ENCODE measurements at regions not wholly inside any gene's neighbourhood (a gene's known extent, or its start where the extent isn't known, plus 50 kb on each side); places are given as distances from the start of the nearest gene placed in this dataset.

DNA sequence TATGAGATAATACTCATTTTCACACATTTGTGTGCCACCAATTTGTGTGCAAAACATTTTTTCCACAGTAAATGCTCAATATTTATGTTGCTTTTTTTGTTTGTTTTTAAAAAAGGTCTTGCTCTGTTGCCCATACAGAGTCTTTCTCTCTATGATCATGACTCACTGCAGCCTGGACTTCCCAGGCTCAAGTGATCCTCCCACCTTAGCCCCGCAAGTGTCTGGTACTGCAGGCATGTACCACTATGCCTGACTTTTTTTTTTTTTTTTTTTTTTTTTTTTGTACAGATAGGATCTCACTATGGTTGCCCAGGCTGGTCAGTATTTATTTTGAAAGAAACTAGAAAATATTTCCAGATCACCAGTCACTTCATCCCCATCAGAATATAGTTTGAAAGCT is 297.8 kb upstream of the GYPC start:
- DNase-seq = no peak

DNA sequence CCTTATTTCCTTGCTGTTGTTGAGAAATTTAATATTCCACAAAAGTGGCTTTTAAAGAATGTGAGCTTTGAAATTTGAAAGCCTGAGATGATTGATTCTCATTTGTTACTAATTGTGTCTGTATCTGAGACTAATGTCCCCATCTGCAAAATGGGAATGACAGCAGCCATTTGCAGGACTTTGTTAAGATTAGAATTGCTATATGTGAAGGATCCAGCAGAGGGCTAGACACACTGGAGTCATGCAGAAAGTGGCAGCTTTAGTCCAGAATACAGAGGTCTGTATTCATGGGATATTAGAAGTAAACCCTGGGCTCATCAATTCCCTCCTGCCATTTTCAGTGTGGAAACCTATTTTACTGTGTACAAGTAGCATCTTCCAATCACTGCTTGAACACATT is 296.5 kb upstream of the GYPC start:
- no peak for DNase-seq

- DNase-seq = no peak
Measured at GRCh38 chr2:126367361-126367760, 288.6 kb upstream of the GYPC start.

GRCh38 chr2:126368758-126369157 is 287.2 kb upstream of the GYPC start:
- no peak for DNase-seq

DNA sequence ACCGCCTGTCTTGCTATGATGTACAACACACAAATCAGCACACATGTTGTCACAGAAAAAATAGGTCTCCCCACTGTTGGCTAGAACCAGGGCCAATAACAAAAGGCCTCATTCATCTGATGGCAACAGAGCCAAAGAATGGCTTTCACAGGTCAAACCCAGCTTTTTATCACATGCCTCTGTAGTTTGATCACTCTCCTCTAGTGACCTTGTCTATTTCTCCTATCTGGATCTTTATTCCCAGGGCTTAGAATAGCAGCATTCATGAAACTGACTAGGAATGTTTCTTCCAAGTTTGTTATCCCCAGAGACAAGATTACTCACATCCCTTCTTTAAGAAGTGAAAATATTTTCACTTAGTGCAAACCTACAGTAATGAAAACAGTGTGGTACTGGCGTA is 285.8 kb upstream of the GYPC start:
- no peak for DNase-seq

DNA sequence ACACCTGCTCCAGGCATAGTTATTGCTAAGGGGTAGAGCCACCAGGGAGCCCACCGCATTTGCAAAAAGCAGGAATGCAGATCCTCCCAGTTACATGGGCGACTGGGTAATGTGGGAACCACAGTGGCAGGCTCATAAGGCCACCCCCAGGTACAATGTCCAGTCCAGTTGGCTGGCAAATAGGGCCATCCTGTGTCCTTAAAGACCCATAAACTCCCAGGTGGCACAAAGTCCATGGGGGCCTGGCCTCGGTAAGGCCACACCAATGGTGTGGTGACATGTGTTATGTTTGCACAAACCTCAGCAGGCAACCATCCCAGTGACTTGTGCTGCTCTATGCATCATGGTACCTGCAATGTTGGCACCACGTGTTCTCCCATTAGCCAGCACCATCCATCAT is 283.6 kb upstream of the GYPC start:
- no peak for DNase-seq

GRCh38 chr2:126378176-126378575 is 277.8 kb upstream of the GYPC start:
- DNase-seq = no peak

DNA sequence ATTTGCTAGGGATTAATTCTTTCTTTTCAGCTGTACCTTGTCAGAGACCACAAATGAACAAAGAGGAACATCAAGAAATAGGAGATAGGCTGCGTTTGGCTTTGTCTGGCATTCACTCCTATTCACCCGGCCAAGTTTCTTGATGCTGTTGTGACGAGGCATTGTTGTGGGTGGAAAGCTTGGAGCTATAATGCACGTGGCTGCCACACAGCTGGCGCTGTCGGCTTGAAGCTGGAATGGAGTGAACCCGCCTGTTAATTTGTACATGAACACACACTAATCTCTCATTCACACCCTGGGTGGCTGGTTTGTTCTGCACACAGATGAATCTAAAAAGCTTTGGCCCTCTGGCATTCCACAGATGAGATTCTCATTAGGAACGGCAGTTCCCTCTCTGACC is 274.9 kb upstream of the GYPC start:
- DNase-seq = no peak

GRCh38 chr2:126382998-126383397 is 273.0 kb upstream of the GYPC start:
- DNase-seq = no peak

DNA sequence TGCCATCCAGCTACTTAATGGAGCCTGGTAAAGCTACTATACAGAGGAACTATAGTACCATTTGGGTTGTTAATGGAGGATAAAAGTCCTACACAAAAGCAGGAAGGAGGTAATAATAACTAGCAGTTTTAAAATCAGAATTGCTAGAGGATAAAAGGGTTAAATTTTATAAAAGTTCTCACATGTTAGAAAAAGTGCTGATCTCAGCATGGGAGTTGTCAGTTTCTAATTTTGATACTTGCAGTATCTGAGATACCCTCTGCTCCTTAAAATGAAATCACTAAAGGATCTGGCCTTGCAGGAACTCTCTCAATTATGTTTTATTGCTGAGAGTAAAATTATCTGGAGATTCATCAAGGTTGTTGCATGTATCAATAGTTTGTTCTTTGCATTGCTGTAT is 272.2 kb upstream of the GYPC start:
- no peak for DNase-seq

GRCh38 chr2:126385441-126385840 is 270.5 kb upstream of the GYPC start:
- no peak for DNase-seq

DNA sequence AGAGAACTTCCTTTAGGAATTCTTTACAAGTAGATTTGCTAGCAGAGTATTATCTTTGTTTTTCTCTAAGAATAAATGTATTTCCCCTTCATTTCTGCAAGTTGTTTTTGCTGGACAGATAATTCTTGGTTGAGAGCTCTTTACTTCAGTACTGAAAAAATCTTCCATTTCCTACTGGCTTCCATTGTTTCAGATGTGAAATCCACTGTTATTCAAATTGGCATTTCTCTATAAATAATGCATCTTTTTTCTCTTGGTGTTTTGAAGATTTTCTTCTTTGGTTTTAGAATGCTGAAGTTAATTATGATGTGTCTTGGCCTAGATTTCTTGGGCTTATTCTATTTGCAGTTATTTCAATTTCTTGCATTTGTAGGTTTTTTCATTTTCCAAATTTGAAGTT is 270.0 kb upstream of the GYPC start:
- DNase-seq = no peak

- no peak for DNase-seq
Measured at GRCh38 chr2:126389446-126389845, 266.5 kb upstream of the GYPC start.

DNA sequence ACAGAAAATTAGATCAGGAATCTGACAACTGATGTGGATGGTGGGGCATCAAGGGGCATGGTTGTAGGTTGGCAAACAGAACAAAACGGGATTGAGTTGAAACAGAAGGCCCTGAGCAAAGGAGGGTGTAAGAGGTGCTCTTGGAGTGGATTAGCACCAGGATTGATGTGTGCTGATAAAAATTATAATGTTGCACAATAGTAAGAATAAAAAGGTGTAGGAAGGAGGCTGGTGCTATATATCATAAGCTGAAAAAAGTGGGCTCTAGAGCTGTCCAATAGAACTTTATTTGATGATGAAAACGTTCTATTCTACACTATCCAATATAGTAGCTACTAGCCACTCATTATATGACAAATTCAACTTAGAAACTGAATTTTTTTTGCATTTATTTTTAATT is 263.1 kb upstream of the GYPC start:
- DNase-seq = no peak

DNA sequence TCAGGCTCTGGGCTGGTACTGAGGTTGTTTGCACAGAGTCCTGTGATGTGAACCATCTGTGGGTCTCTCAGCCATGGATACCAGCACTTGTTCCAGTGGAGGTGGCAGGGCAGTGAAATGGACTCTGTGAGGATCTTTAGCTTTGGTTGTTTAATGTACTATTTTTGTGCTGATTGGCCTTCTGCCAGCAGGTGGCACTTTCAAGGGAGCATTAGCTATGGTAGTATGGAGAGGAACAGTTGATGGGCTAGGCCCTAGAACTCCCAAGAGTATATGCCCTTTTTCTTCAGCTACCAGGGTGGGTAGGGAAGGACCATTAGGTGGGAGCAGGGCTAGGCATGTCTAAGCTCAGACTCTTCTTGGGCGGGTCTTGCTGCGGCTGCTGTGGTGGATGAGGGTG is 257.0 kb upstream of the GYPC start:
- DNase-seq = peak in 1 of 2 experiments; percentile 4

DNA sequence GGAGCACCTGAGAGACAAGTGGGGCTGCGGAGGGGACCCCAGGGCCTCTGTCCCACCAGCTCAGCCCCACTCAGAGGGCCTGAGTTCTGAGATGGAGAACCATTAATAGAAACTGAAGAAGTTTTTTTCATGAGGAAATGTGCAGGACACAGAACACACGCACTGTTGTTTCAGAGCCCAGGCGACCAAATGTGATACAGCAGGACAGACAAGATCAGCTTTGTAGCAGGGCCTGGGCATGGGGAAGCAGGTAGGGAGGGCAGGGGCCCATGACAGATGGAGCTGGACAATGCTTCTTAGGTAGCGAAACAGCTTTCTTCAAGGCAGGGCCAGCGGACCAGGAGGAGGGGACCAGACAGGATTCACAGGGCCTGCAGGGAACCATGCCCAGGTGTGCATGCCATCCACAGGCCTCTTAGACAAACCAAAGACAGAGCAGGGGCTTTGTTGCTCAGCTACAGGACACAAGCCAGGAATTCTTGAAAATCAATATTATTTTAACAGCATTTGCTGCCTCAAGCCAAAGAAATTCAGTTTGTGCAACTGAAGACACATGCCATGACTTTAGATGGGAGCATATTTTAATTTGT is 252.8 kb upstream of the GYPC start:
- DNase-seq = no peak

DNA sequence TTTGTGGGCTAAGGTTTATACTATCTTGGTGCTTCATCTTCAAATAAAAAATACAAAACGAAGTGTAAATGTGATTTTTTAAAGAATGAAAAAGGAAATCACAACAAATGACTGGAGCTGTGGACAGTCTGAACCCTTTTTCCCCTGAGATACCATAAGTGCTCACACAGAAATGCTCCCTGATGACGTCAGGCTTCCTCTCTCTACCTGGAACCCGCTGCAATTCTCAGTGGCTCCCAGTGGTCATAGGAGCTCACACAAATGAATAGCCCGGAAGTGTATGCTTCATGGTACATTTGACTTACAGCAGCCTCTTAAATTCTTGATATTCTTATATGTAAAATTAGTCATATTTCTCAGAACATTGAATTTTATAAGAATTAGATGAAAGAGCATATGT is 249.7 kb upstream of the GYPC start:
- no peak for DNase-seq

GRCh38 chr2:126408671-126409070 is 247.3 kb upstream of the GYPC start:
- DNase-seq = no peak

DNA sequence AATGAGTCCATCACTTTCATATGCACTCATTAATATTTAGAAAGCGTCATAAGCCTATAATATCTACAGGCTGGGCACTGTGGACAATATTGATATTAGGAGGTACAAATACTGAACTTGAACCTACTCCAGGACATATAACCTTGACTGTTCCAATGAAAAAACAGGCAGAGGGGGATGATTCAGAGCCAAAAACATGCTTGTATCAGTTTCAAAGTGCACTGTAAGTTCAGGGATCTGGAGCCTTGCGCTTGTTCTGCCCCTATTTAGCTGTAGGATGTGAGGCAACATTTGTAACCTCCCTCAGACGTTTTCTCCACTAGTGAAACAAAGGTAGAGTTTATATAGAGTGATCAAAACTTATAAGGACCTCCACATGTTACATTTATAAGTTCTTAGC is 246.1 kb upstream of the GYPC start:
- no peak for DNase-seq

- no peak for DNase-seq
Measured at GRCh38 chr2:126413079-126413478, 242.9 kb upstream of the GYPC start.

DNA sequence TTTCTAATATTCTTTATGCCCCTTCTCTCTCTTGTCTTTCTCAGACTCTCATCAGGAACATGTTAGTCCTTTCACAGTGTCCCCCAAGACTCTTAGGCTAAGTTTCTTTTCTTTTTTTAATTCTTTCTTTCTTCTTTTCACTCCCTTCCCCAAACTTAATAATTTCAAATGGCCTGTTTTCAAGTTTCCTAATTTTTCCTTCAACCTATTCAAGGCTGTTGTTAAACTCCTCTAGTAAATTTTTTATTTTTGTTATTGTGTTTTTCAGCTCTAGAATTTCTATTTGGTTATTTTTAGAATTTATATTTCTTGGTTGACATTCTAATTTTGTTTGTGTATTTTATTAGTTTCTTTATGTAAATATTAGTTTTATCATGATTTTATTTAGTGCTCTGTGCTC is 236.6 kb upstream of the GYPC start:
- DNase-seq = no peak

DNA sequence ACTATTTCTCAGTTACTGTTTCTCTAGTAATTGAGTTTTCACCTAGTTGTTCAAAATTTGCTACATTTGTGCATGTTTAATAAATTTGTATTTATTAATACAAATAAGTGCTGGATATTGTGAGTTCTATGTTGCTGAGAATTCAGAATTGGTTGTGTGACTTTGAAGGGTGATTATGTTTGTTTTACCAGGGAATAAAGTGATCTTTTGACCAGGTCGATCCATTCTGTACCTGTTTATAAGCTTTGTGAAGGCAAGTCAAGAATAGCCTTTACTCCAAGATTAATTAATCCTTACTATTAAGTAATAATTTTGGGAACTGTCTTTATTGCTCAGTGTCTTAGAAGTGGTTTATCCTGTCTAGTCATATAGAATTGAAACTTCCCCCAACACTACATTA is 230.0 kb upstream of the GYPC start:
- DNase-seq = no peak

DNA sequence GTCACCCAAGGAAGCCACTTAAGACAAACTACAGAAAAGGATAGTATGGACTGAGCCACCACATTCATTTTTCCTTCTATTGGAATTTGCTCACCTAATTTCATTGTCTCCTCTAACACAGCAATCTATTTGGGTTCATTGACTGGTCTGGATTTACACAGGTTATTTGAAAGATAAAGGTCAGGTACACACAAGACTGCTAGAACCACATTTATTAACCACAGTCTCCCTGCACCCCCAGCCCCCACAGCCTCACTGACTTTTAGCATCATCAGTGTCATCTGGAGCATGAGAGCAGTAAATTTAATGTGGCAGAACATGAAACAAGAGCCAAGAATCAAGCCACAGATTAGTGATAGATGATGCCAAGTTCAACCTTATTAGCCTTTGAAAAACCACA is 226.9 kb upstream of the GYPC start:
- no peak for DNase-seq

DNA sequence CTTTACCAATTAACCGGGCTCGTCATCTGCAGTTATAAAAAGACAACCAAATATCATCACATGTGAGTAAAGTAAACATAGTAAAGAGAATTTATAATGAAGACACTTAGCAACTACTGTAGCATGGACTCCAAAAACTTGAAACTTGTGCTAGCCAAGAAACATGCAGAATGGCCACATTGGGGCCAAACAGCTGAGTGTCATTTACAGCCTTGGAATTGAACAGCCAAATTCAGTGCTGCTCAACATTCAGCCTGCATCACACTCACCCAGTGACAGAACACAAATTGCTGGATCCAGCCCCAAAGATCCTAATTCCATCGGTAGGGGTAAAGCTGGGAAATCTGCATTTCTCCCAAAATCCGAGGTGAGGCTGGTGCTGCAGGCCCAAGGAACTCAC is 224.8 kb upstream of the GYPC start:
- DNase-seq = no peak

GRCh38 chr2:126436411-126436810 is 219.5 kb upstream of the GYPC start:
- DNase-seq = no peak

- no peak for DNase-seq
Measured at GRCh38 chr2:126437016-126437415, 218.9 kb upstream of the GYPC start.
